ENCODE measurements at regions not wholly inside any gene's neighbourhood (a gene's known extent, or its start where the extent isn't known, plus 50 kb on each side); places are given as distances from the start of the nearest gene placed in this dataset.

- peaks cover 0 to 4% of the 10 kb centered on the region in 2 donors for H3K36me3 Mint-ChIP-seq
- H3K27me3 ChIP-seq (ENCODE audit: control insufficient read depth in 2 of 2, insufficient read depth in 2 of 2, low read length in 2 of 2): no peaks in the 10 kb centered on the region
- no peak overlapping the region for H2AFZ ChIP-seq (ENCODE audit: insufficient read depth, low read depth, low read length, poor library complexity, severe bottlenecking)
- H3K79me2 ChIP-seq (ENCODE audit: insufficient read depth, low read length): no peaks in the 10 kb centered on the region
- no peak overlapping the region for H3K4me3 ChIP-seq (replicated peaks in 1 of 3; ENCODE audit: low read depth in 2 of 3, low read length in 3 of 3)
- H3K4me1 ChIP-seq (ENCODE audit: control insufficient read depth in 1 of 2, insufficient read depth in 2 of 2, low read length in 2 of 2): peaks cover 5 to 10% of the 10 kb centered on the region in 2 donors
- no peaks in the 10 kb centered on the region for H4K20me1 ChIP-seq (ENCODE audit: insufficient read depth, low read length)
- peaks cover 17 to 45% (median 35%) of the 10 kb centered on the region in 7 donors for H3K9me3 Mint-ChIP-seq
- intact Hi-C loops (cut with micrococcal nuclease): no loop called here
- peaks cover 9% of the 10 kb centered on the region for H3K4me1 Mint-ChIP-seq
- H3K36me3 ChIP-seq (replicated peaks in 1 of 2; ENCODE audit: control insufficient read depth in 1 of 2, insufficient read depth in 2 of 2, low read length in 2 of 2): no peaks in the 10 kb centered on the region
- DNase-seq: no peak
- no peak overlapping the region for H3K4me2 ChIP-seq (replicated peaks; ENCODE audit: extremely low read depth, low read length, poor library complexity, severe bottlenecking)
- H3K27ac Mint-ChIP-seq: no peak overlapping the region
- H3K4me3 Mint-ChIP-seq: no peak overlapping the region
- 100% methylated on average over 1 of the region's 5 CpGs for WGBS (ENCODE audit: insufficient coverage)
- peaks cover 15 to 24% of the 10 kb centered on the region in 2 donors for H3K9me3 ChIP-seq (replicated peaks in 1 of 2; ENCODE audit: control insufficient read depth in 1 of 2, insufficient read depth in 1 of 2, low read length in 2 of 2)
- H3K9ac ChIP-seq (ENCODE audit: insufficient read depth, low read length, poor library complexity, severe bottlenecking): no peak overlapping the region
- H3K27ac ChIP-seq (ENCODE audit: low read depth in 1 of 2, low read length in 2 of 2): no peak overlapping the region
- no peak for TF ChIP-seq CTCF (IDR thresholded peaks at IDR 0.05)
- peaks cover 0 to 2% (median 0%) of the 10 kb centered on the region in 3 donors for H3K27me3 Mint-ChIP-seq (ENCODE audit: low read depth in 3 of 3)
Measured at GRCh38 chr3:189058071-189058470, 113.7 kb upstream of the TPRG1 start.

GRCh38 chr3:189070965-189071364 is 100.8 kb upstream of the TPRG1 start:
- H3K4me3 ChIP-seq (replicated peaks in 1 of 3; ENCODE audit: low read depth in 2 of 3, low read length in 3 of 3): no peak overlapping the region
- Mint-ChIP-seq H3K36me3 (no peaks in the 10 kb centered on the region), H3K4me3 (no peak overlapping the region), H3K27me3 (ENCODE audit: low read depth in 3 of 3) (peaks cover 0 to 8% (median 6%) of the 10 kb centered on the region in 3 donors), H3K27ac (no peak overlapping the region), H3K4me1 (no peaks in the 10 kb centered on the region), H3K9me3 (peaks cover 2 to 18% (median 15%) of the 10 kb centered on the region in 7 donors)
- intact Hi-C loops (cut with micrococcal nuclease): no loop called here
- H3K27ac ChIP-seq (ENCODE audit: low read depth in 1 of 2, low read length in 2 of 2): no peak overlapping the region
- no peak overlapping the region for H3K4me2 ChIP-seq (replicated peaks; ENCODE audit: extremely low read depth, low read length, poor library complexity, severe bottlenecking)
- H3K9ac ChIP-seq (ENCODE audit: insufficient read depth, low read length, poor library complexity, severe bottlenecking): no peak overlapping the region
- no peak overlapping the region for H2AFZ ChIP-seq (ENCODE audit: insufficient read depth, low read depth, low read length, poor library complexity, severe bottlenecking)
- H3K79me2 ChIP-seq (ENCODE audit: insufficient read depth, low read length): no peaks in the 10 kb centered on the region
- DNase-seq: no peak
- no peaks in the 10 kb centered on the region for H3K27me3 ChIP-seq (ENCODE audit: control insufficient read depth in 2 of 2, insufficient read depth in 2 of 2, low read length in 2 of 2)
- H4K20me1 ChIP-seq (ENCODE audit: insufficient read depth, low read length): no peaks in the 10 kb centered on the region
- H3K9me3 ChIP-seq (replicated peaks in 1 of 2; ENCODE audit: control insufficient read depth in 1 of 2, insufficient read depth in 1 of 2, low read length in 2 of 2): no peaks in the 10 kb centered on the region
- no peaks in the 10 kb centered on the region for H3K4me1 ChIP-seq (ENCODE audit: control insufficient read depth in 1 of 2, insufficient read depth in 2 of 2, low read length in 2 of 2)
- no peak for TF ChIP-seq CTCF (IDR thresholded peaks at IDR 0.05)
- no peaks in the 10 kb centered on the region for H3K36me3 ChIP-seq (replicated peaks in 1 of 2; ENCODE audit: control insufficient read depth in 1 of 2, insufficient read depth in 2 of 2, low read length in 2 of 2)

All from CD14-positive monocyte (primary cell).